ENCODE measurements at regions not wholly inside any gene's neighbourhood (a gene's known extent, or its start where the extent isn't known, plus 50 kb on each side); places are given as distances from the start of the nearest gene placed in this dataset.

DNA sequence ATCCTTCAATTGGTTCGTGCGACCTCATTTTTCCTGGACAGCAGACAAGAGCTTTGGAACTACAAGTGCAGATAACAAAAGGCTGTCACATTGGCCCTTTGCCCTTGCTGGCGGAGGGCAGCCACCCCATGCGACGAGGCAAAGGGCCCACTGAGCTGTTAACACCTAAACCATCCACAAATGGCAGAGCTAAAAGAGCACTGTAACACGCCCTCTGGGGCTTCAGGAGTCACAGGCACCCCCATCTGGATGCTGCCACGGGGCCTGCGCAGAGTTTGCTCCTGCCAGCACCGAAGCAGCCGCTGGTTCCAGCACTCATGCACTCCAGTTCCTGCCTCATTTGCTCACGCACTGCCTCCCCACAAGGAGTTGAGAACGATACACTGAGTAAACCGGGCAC is 524.9 kb downstream of the ZNF385D start:
- no peak for TF ChIP-seq CTCF (IDR thresholded peaks at IDR 0.05 in 8 of 11, conservative IDR thresholded peaks at IDR 0.05 in 3 of 11)
- no peak for TF ChIP-seq POLR2A (IDR thresholded peaks at IDR 0.05)
- no peak for TF ChIP-seq POLR2AphosphoS5 (IDR thresholded peaks at IDR 0.05)

Data from spleen (tissue), 7 donors.